Kidney (tissue), 13 donors: ENCODE measurements at regions not wholly inside any gene's neighbourhood (a gene's known extent, or its start where the extent isn't known, plus 50 kb on each side); places are given as distances from the start of the nearest gene placed in this dataset.

Source experiments
- DNase-seq, 5 donors: peaks; one replicate each; pipeline ENCODE4 v3.0.0-alpha.2; 2013 to 2020
- FAIRE-seq: peaks from 2 replicates; lab custom pipeline; 2012; peaks lifted over from hg19 to GRCh38; lab: Jason Lieb, UNC
- H3K27ac ChIP-seq, 2 donors: one replicate each; pipeline ENCODE4 v1.7.0; 2013; ENCODE audit warnings: low read depth in 2 of 2, low read length in 2 of 2, inconsistent platforms in 1 of 2
- H3K27me3 ChIP-seq: one replicate; pipeline ENCODE4 v1.7.1; 2013; ENCODE audit warnings: low read length, inconsistent platforms; ENCODE audit not compliant: control insufficient read depth, insufficient read depth
- H3K36me3 ChIP-seq, 3 donors: one replicate each; pipeline versions ENCODE4 v1.7.0 to v1.7.1; 2013; ENCODE audit warnings: low read length in 3 of 3, control low read depth in 1 of 3, inconsistent platforms in 1 of 3; ENCODE audit not compliant: insufficient read depth in 3 of 3, control insufficient read depth in 2 of 3
- H3K4me1 ChIP-seq, 3 donors: one replicate each; pipeline versions ENCODE4 v1.7.0 to v1.7.1; 2013; ENCODE audit warnings: low read length in 3 of 3, inconsistent platforms in 1 of 3, low read depth in 1 of 3; ENCODE audit not compliant: control insufficient read depth in 2 of 3, insufficient read depth in 2 of 3
- H3K4me3 ChIP-seq, 3 donors: one replicate each; pipeline versions ENCODE4 v1.7.0 to v1.8.1; 2013; ENCODE audit warnings: low read length in 3 of 3, control low read depth in 1 of 3, inconsistent platforms in 1 of 3
- H3K9ac ChIP-seq, 3 donors: one replicate each; pipeline versions ENCODE4 v1.7.0 to v1.7.1; 2013; ENCODE audit warnings: low read length in 3 of 3, control low read depth in 1 of 3, inconsistent platforms in 1 of 3
- H3K9me3 ChIP-seq, 3 donors: one replicate each; pipeline versions ENCODE4 v1.7.0 to v1.7.1; 2013; ENCODE audit warnings: low read length in 3 of 3, control low read depth in 1 of 3, inconsistent platforms in 1 of 3; ENCODE audit not compliant: control insufficient read depth in 2 of 3, insufficient read depth in 1 of 3
- CTCF ChIP-seq: IDR thresholded peaks from 3 replicates; pipeline ENCODE4 v1.5.1; 2012; ENCODE audit warnings: mild to moderate bottlenecking, moderate library complexity, borderline replicate concordance; ENCODE audit not compliant: insufficient read depth; ENCODE audit errors: extremely low read depth
- intact Hi-C: fragments of 100-400 bp; cut with DNase I; formaldehyde crosslinking; loops from one replicate; pipeline ENCODE4 v1.11.1; 2022
- donor health status: control.
- donor health status: control.
- donor health status: control.
- donor health status: control.
- donor health status: control.
- donor health status: DM: yes; HTN: yes; CAD: no.
- donor health status: Normal renal cell carcinoma (clear cell type).

GRCh38 chr4:79798047-79798446 lies 275.0 kb downstream of the ANTXR2 start:
- FAIRE-seq (no peak), DNase-seq (no peak)
- Histone ChIP-seq H3K4me3 (no peak overlapping the region), H3K36me3 (no peaks in the 10 kb centered on the region), H3K9ac (no peak overlapping the region), H3K9me3 (no peaks in the 10 kb centered on the region), H3K27me3 (no peaks in the 10 kb centered on the region), H3K4me1 (no peaks in the 10 kb centered on the region), H3K27ac (no peak overlapping the region)
- TF ChIP-seq CTCF: no peak
- intact Hi-C loops: no loop called here

GRCh38 chr4:79796948-79797347 lies 276.1 kb downstream of the ANTXR2 start:
- H3K36me3 ChIP-seq: no peaks in the 10 kb centered on the region
- no peaks in the 10 kb centered on the region for H3K27me3 ChIP-seq
- H3K9me3 ChIP-seq: no peaks in the 10 kb centered on the region
- H3K27ac ChIP-seq: no peak overlapping the region
- no peak for DNase-seq
- no peak overlapping the region for H3K4me3 ChIP-seq
- intact Hi-C loops: no loop called here
- no peaks in the 10 kb centered on the region for H3K4me1 ChIP-seq
- FAIRE-seq: no peak
- TF ChIP-seq CTCF: no peak
- no peak overlapping the region for H3K9ac ChIP-seq

GRCh38 chr4:79788884-79789283 lies 284.1 kb downstream of the ANTXR2 start:
- no peak for FAIRE-seq
- no peak for TF ChIP-seq CTCF
- no peaks in the 10 kb centered on the region for H3K27me3 ChIP-seq

GRCh38 chr4:79780129-79780528 lies 292.9 kb downstream of the ANTXR2 start:
- Histone ChIP-seq H3K36me3 (no peaks in the 10 kb centered on the region), H3K9me3 (no peaks in the 10 kb centered on the region), H3K27me3 (no peaks in the 10 kb centered on the region), H3K27ac (no peak overlapping the region), H3K9ac (no peak overlapping the region), H3K4me3 (no peak overlapping the region), H3K4me1 (no peaks in the 10 kb centered on the region)
- FAIRE-seq (no peak), DNase-seq (no peak)
- no peak for TF ChIP-seq CTCF
- intact Hi-C loops: no loop called here

More at GRCh38 chr4:79788884-79789283, 284.1 kb downstream of the ANTXR2 start:
- no peak for DNase-seq
- intact Hi-C loops: no loop called here
- Histone ChIP-seq H3K36me3 (no peaks in the 10 kb centered on the region), H3K27ac (no peak overlapping the region), H3K9me3 (no peaks in the 10 kb centered on the region), H3K4me1 (no peaks in the 10 kb centered on the region), H3K4me3 (no peak overlapping the region), H3K9ac (no peak overlapping the region)
